Endothelial cell of umbilical vein (primary cell): ENCODE measurements at regions not wholly inside any gene's neighbourhood (a gene's known extent, or its start where the extent isn't known, plus 50 kb on each side); places are given as distances from the start of the nearest gene placed in this dataset.

Experiments
- BruUV-seq: library from RNA; stranded (reverse); fragments of 400-500 nt; replicated peaks from 2 replicates; lab custom pipeline; 2021; lab: Mats Ljungman, UMichigan
- CTCF ChIA-PET: fragments of 300-600, 350-600 bp; sonication (Branson Sonifier 250); formaldehyde crosslinking; loops from one replicate; lab custom pipeline; 2021; ENCODE audit warnings: antibody characterized with exemption, inconsistent platforms; lab: Charles Lee
- POLR2A ChIA-PET: fragments of 300-600, 350-600 bp; sonication (Branson Sonifier 250); formaldehyde crosslinking; loops from one replicate; lab custom pipeline; 2021; ENCODE audit warnings: antibody characterized with exemption, inconsistent platforms; lab: Charles Lee
- DNase-seq: peaks from one replicate; pipeline ENCODE4 v3.0.0-alpha.2; 2011; ENCODE audit warnings: low read depth, low spot score
- FAIRE-seq: peaks from 2 replicates; lab custom pipeline; 2011; peaks lifted over from hg19 to GRCh38; lab: Jason Lieb, UNC
- H2AFZ ChIP-seq: 2 replicates; pipeline ENCODE4 v1.6.0; 2012; ENCODE audit warnings: low read depth, low read length, control low read depth, inconsistent platforms
- H3K27ac ChIP-seq: 2 replicates; pipeline ENCODE4 v1.5.1; 2011; ENCODE audit warnings: low read depth, mild to moderate bottlenecking, control low read depth, low read length, moderate library complexity; ENCODE audit not compliant: insufficient read depth
- H3K27me3 ChIP-seq, 2 experiments: 2 replicates each; pipeline versions ENCODE4 v1.6.0 to v1.6.1; 2011; ENCODE audit warnings: low read length in 2 of 2, mixed read lengths in 1 of 2; ENCODE audit not compliant: control insufficient read depth in 2 of 2, insufficient read depth in 2 of 2
- H3K36me3 ChIP-seq, 2 experiments: 2 replicates in 1 of 2; 3 replicates in 1 of 2; pipeline ENCODE4 v1.5.1; 2011; ENCODE audit warnings: low read length in 2 of 2, mild to moderate bottlenecking in 1 of 2, moderate library complexity in 1 of 2; ENCODE audit not compliant: control insufficient read depth in 2 of 2, insufficient read depth in 2 of 2; ENCODE audit errors: extremely low read depth in 1 of 2
- H3K4me1 ChIP-seq: 3 replicates; pipeline ENCODE4 v1.5.1; 2011; ENCODE audit warnings: mild to moderate bottlenecking, low read length; ENCODE audit not compliant: control insufficient read depth, insufficient read depth; ENCODE audit errors: extremely low read depth
- H3K4me2 ChIP-seq: 2 replicates; pipeline ENCODE4 v1.6.1; 2011; ENCODE audit warnings: low read length, control low read depth, mixed read lengths; ENCODE audit not compliant: insufficient read depth
- H3K4me3 ChIP-seq, 3 experiments: fragments of 200-600 bp in 1 of 3; sonication (generic), shearing (Covaris generic) in 1 of 3; replicated peaks in 1 of 3; 2 replicates each; pipeline ENCODE4 v1.5.1; 2011 to 2016; ENCODE audit warnings: control low read depth in 3 of 3, low read length in 3 of 3, mild to moderate bottlenecking in 2 of 3, inconsistent platforms in 1 of 3, low read depth in 1 of 3, moderate library complexity in 1 of 3; ENCODE audit not compliant: insufficient read depth in 1 of 3
- H3K79me2 ChIP-seq: 2 replicates; pipeline ENCODE4 v1.6.0; 2012; ENCODE audit warnings: low read length, inconsistent platforms; ENCODE audit not compliant: control insufficient read depth, insufficient read depth
- H3K9ac ChIP-seq: replicated peaks from 2 replicates; pipeline ENCODE3; 2011; ENCODE audit warnings: low read length, control low read depth; ENCODE audit not compliant: insufficient read depth; ENCODE audit errors: extremely low read depth
- H3K9me1 ChIP-seq: replicated peaks from 3 replicates; pipeline ENCODE4 v1.6.0; 2011; ENCODE audit warnings: mild to moderate bottlenecking, low read length; ENCODE audit not compliant: control insufficient read depth, insufficient read depth; ENCODE audit errors: extremely low read depth
- H3K9me3 ChIP-seq: replicated peaks from 2 replicates; pipeline ENCODE4 v1.5.1; 2012; ENCODE audit warnings: low read length, inconsistent platforms; ENCODE audit not compliant: control insufficient read depth, insufficient read depth
- H4K20me1 ChIP-seq: replicated peaks from 2 replicates; pipeline ENCODE3; 2011; ENCODE audit warnings: mild to moderate bottlenecking, low read length; ENCODE audit not compliant: control insufficient read depth, insufficient read depth; ENCODE audit errors: extremely low read depth
- EZH2 ChIP-seq: IDR thresholded peaks from 2 replicates; pipeline ENCODE4 v1.6.1; 2012; ENCODE audit warnings: borderline replicate concordance, low read depth, mild to moderate bottlenecking, moderate library complexity, low read length, inconsistent platforms; ENCODE audit not compliant: severe bottlenecking
- FOS ChIP-seq: IDR thresholded peaks from 2 replicates; pipeline ENCODE4 v1.6.1; 2011; ENCODE audit warnings: mild to moderate bottlenecking, low read length, moderate library complexity, borderline replicate concordance; ENCODE audit not compliant: insufficient read depth
- GATA2 ChIP-seq: IDR thresholded peaks from 2 replicates; pipeline ENCODE4 v1.7.0; 2011; ENCODE audit warnings: low read depth, mild to moderate bottlenecking, moderate library complexity, mixed read lengths, low read length; ENCODE audit not compliant: insufficient read length, insufficient read depth
- JUN ChIP-seq: IDR thresholded peaks from 2 replicates; pipeline ENCODE4 v1.6.1; 2011; ENCODE audit warnings: borderline replicate concordance, low read depth; ENCODE audit not compliant: insufficient read length, insufficient read depth
- MAX ChIP-seq: IDR thresholded peaks from 2 replicates; pipeline ENCODE4 v1.6.1; 2011; ENCODE audit not compliant: insufficient read depth, insufficient read length
- MYC ChIP-seq: IDR thresholded peaks from one replicate; pipeline ENCODE4 v1.6.1; 2011; ENCODE audit warnings: mild to moderate bottlenecking, low read depth, low read length
- POLR2A ChIP-seq: IDR thresholded peaks from 2 replicates; pipeline ENCODE4 v1.6.1; 2012; ENCODE audit warnings: low read depth, mild to moderate bottlenecking, control low read depth, low read length
- POLR2AphosphoS5 ChIP-seq: IDR thresholded peaks from 2 replicates; pipeline ENCODE4 v1.6.1; 2012; ENCODE audit warnings: low read depth, mild to moderate bottlenecking, control low read depth, low read length, moderate library complexity; ENCODE audit not compliant: insufficient read depth
- dilution Hi-C: fragments of 300-500 bp; cut with MboI; formaldehyde crosslinking; loops from one replicate; pipeline ENCODE4 v1.15.0; 2019; ENCODE audit warnings: low sequenced_read_pairs; ENCODE audit not compliant: extremely low pct_ligation_motif_present
- intact Hi-C: fragments of 100-400 bp; cut with micrococcal nuclease; formaldehyde crosslinking; loops from one replicate; pipeline ENCODE4 v1.10.0; 2022

- FAIRE-seq (no peak), DNase-seq (no peak)
- intact Hi-C loops (no loop called here), dilution Hi-C loops (no loop called here)
- Histone ChIP-seq H3K4me3 (no peak overlapping the region), H3K27me3 (peaks cover 0 to 1% of the 10 kb centered on the region in 2 experiments), H3K36me3 (no peaks in the 10 kb centered on the region), H4K20me1 (no peaks in the 10 kb centered on the region), H3K27ac (no peak overlapping the region), H3K4me1 (no peaks in the 10 kb centered on the region), H2AFZ (no peak overlapping the region), H3K9me3 (no peaks in the 10 kb centered on the region), H3K4me2 (no peak overlapping the region), H3K9me1 (no peaks in the 10 kb centered on the region), H3K9ac (no peak overlapping the region), H3K79me2 (no peaks in the 10 kb centered on the region)
- CTCF ChIA-PET = interaction anchor here (0.6 kb wide), 1 partner anchor 361 kb away, joined by 3 read pairs; no protein-coding TSS in a partner anchor
- POLR2A ChIA-PET = no interaction called here
- no TSS peak for BruUV-seq
- TF ChIP-seq FOS (no peak), MYC (no peak), EZH2 (no peak), MAX (no peak), POLR2AphosphoS5 (no peak), GATA2 (no peak), JUN (no peak), POLR2A (no peak)
Observed at GRCh38 chr7:112990624-112991023, 96.0 kb downstream of the GPR85 start.

- Histone ChIP-seq H2AFZ (no peak overlapping the region), H3K9ac (no peak overlapping the region), H3K4me1 (no peaks in the 10 kb centered on the region), H4K20me1 (no peaks in the 10 kb centered on the region), H3K27ac (no peak overlapping the region), H3K9me3 (no peaks in the 10 kb centered on the region), H3K4me3 (no peak overlapping the region), H3K27me3 (peaks cover 0 to 1% of the 10 kb centered on the region in 2 experiments), H3K9me1 (no peaks in the 10 kb centered on the region), H3K4me2 (no peak overlapping the region), H3K79me2 (no peaks in the 10 kb centered on the region), H3K36me3 (no peaks in the 10 kb centered on the region)
- TF ChIP-seq JUN = no peak
- no peak for TF ChIP-seq POLR2AphosphoS5
- no peak for TF ChIP-seq MAX
- dilution Hi-C loops (no loop called here), intact Hi-C loops (no loop called here)
- FAIRE-seq (no peak), DNase-seq (no peak)
- ChIA-PET POLR2A (no interaction called here), CTCF (no interaction called here)
- BruUV-seq = no TSS peak
Observed at GRCh38 chr7:112989531-112989930, 97.1 kb downstream of the GPR85 start.
